ENCODE measurements at regions not wholly inside any gene's neighbourhood (a gene's known extent, or its start where the extent isn't known, plus 50 kb on each side); places are given as distances from the start of the nearest gene placed in this dataset.
A peak's percentile ranks its signal among the peaks of the same experiment; 100 is the strongest.

DNA sequence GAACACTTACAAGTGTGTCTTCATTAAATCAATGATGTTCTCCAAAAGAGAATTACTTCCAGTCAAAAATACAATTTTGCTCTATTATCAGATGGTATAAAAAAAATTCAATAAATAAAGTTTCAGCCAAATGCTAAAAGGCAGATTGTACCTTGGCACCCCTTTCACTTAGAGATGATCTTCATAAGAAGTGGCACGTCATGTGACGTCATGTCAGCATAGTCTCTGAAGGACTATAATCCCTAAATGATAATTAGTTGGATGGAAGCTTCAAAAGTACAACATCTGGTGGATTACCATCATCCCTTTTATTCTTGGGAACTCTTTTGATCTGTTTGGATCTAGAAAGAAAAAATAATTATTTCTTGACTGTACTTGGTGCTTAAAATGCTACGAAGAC is 335.5 kb upstream of the EDNRB start:
- WGBS (ENCODE audit: low lambda C conversion rate, missing lambda C conversion rate) = 93% methylated on average over 3 of the region's 3 CpGs
- no peaks in the 10 kb centered on the region for H3K9me2 ChIP-seq (replicated peaks; ENCODE audit: insufficient read depth)
- H3K27ac ChIP-seq = no peak overlapping the region
- no peaks in the 10 kb centered on the region for H3K9me3 ChIP-seq (ENCODE audit: low read depth)
- no peak overlapping the region for H3K4me3 ChIP-seq
- no peak overlapping the region for H2AFZ ChIP-seq
- no peak for DNase-seq (ENCODE audit: low spot score)
- no peaks in the 10 kb centered on the region for H4K20me1 ChIP-seq (ENCODE audit: insufficient read depth, poor library complexity, severe bottlenecking)
- no peaks in the 10 kb centered on the region for H3K27me3 ChIP-seq
- no peak for TF ChIP-seq EZH2 (IDR thresholded peaks at IDR 0.05; ENCODE audit: borderline replicate concordance)
- TF ChIP-seq, protein P1, sequence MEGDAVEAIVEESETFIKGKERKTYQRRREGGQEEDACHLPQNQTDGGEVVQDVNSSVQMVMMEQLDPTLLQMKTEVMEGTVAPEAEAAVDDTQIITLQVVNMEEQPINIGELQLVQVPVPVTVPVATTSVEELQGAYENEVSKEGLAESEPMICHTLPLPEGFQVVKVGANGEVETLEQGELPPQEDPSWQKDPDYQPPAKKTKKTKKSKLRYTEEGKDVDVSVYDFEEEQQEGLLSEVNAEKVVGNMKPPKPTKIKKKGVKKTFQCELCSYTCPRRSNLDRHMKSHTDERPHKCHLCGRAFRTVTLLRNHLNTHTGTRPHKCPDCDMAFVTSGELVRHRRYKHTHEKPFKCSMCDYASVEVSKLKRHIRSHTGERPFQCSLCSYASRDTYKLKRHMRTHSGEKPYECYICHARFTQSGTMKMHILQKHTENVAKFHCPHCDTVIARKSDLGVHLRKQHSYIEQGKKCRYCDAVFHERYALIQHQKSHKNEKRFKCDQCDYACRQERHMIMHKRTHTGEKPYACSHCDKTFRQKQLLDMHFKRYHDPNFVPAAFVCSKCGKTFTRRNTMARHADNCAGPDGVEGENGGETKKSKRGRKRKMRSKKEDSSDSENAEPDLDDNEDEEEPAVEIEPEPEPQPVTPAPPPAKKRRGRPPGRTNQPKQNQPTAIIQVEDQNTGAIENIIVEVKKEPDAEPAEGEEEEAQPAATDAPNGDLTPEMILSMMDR (IDR thresholded peaks at IDR 0.05; ENCODE audit: poor library complexity) = no peak
- TF ChIP-seq EZH2phosphoT487 (IDR thresholded peaks at IDR 0.05; ENCODE audit: low read depth, severe bottlenecking, unreplicated experiment) = no peak
- no peak overlapping the region for H3K4me2 ChIP-seq
- H3K79me2 ChIP-seq = no peaks in the 10 kb centered on the region
- H3K36me3 ChIP-seq (replicated peaks; ENCODE audit: insufficient read depth, low read depth) = no peaks in the 10 kb centered on the region
- no peaks in the 10 kb centered on the region for H3K4me1 ChIP-seq (ENCODE audit: insufficient read depth)

DNA sequence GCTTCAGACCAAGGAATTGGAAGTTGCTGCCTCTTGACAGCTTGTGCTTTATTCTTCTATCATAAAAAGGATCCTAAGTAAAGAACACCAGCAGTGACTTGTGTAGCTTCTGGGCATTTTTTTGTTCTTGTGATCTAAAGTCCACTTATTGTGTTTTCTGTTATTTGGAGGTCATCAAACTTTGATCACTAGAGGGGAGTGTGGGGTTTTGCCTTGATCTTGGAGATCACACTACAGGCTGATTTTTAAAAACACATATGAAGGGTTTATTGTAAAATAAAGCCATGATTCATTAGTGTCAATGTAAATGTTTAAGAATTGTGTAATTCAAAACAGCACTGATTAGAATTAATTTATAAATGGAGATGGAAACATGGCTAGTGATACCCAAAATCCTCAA is 328.7 kb upstream of the EDNRB start:
- Histone ChIP-seq H3K4me1 (ENCODE audit: insufficient read depth) (no peaks in the 10 kb centered on the region), H3K27ac (no peak overlapping the region), H3K9me3 (ENCODE audit: low read depth) (no peaks in the 10 kb centered on the region), H4K20me1 (ENCODE audit: insufficient read depth, poor library complexity, severe bottlenecking) (no peaks in the 10 kb centered on the region), H2AFZ (no peak overlapping the region), H3K4me3 (no peak overlapping the region), H3K27me3 (no peaks in the 10 kb centered on the region), H3K79me2 (no peaks in the 10 kb centered on the region), H3K36me3 (replicated peaks; ENCODE audit: insufficient read depth, low read depth) (no peaks in the 10 kb centered on the region), H3K9me2 (replicated peaks; ENCODE audit: insufficient read depth) (no peaks in the 10 kb centered on the region), H3K4me2 (no peak overlapping the region)
- no peak for TF ChIP-seq EZH2 (IDR thresholded peaks at IDR 0.05; ENCODE audit: borderline replicate concordance)
- no peak for TF ChIP-seq EZH2phosphoT487 (IDR thresholded peaks at IDR 0.05; ENCODE audit: low read depth, severe bottlenecking, unreplicated experiment)
- TF ChIP-seq, protein P1 (IDR thresholded peaks at IDR 0.05; ENCODE audit: poor library complexity) = no peak
- DNase-seq (ENCODE audit: low spot score) = no peak

DNA sequence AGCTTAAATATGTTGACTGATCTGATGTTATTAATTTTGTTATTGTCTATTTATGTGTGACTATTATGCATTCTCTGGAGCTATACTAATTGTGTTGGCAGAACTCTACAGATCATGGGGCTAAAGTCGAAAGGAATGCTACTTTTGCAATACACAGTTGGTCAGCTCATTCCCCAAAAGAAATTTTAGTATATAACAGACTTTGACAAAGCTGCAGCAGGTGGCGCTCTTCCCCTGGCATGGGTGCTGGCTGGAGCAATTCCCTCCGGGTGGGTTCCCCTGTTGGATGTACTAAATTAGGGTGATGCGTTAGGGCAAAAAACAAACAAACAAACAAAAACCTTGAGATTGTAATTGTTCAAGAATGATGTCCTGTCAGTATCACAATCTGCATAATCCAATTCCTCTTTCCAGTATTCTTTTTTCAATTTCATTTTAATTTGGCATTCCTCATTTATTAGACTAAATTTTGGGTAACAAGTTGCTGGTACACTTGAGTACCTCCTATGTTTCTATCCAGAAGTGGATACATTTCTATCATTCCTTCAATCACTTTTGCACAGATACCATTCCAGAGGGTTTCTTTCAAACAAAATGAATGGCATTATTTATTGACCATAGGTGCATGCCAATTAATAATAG is 322.8 kb upstream of the EDNRB start:
- peak; percentile 61 for DNase-seq (ENCODE audit: low spot score)
- 16% methylated on average over 4 of the region's 4 CpGs for WGBS (ENCODE audit: low lambda C conversion rate, missing lambda C conversion rate)
- no peaks in the 10 kb centered on the region for H3K9me3 ChIP-seq (ENCODE audit: low read depth)

More for the DNA sequence above, 322.8 kb upstream of the EDNRB start:
- no peak for TF ChIP-seq EZH2phosphoT487 (IDR thresholded peaks at IDR 0.05; ENCODE audit: low read depth, severe bottlenecking, unreplicated experiment)
- TF ChIP-seq, protein P1 (IDR thresholded peaks at IDR 0.05; ENCODE audit: poor library complexity) = peak; percentile 67
- H3K4me2 ChIP-seq = no peak overlapping the region
- no peaks in the 10 kb centered on the region for H3K27me3 ChIP-seq
- H3K4me1 ChIP-seq (ENCODE audit: insufficient read depth) = no peaks in the 10 kb centered on the region
- no peak overlapping the region for H3K4me3 ChIP-seq
- H4K20me1 ChIP-seq (ENCODE audit: insufficient read depth, poor library complexity, severe bottlenecking) = no peaks in the 10 kb centered on the region
- no peaks in the 10 kb centered on the region for H3K9me2 ChIP-seq (replicated peaks; ENCODE audit: insufficient read depth)
- H2AFZ ChIP-seq = peak overlapping the region; percentile 14
- no peaks in the 10 kb centered on the region for H3K36me3 ChIP-seq (replicated peaks; ENCODE audit: insufficient read depth, low read depth)
- no peaks in the 10 kb centered on the region for H3K79me2 ChIP-seq
- H3K27ac ChIP-seq = no peak overlapping the region

Measured in hepatocyte (in vitro differentiated cells).